Thoracic aorta (tissue), 2 donors: ENCODE measurements at regions not wholly inside any gene's neighbourhood (a gene's known extent, or its start where the extent isn't known, plus 50 kb on each side); places are given as distances from the start of the nearest gene placed in this dataset.

Source experiments
- ATAC-seq: fragments of 150-250 bp; one replicate; pipeline ENCODE4 v1.8.0; 2017; ENCODE audit warnings: low read depth; ENCODE audit not compliant: insufficient number of reproducible peaks, low FRiP score
- DNase-seq: peaks from one replicate; pipeline ENCODE4 v3.0.0-alpha.2; 2020; ENCODE audit warnings: low spot score
- H3K27ac ChIP-seq, 2 donors: fragments of 200-600 bp; sonication (generic); 1 replicate in 1 of 2; 2 replicates in 1 of 2; pipeline ENCODE4 v1.5.1; 2016; ENCODE audit warnings: mild to moderate bottlenecking in 2 of 2, moderate library complexity in 2 of 2
- H3K27me3 ChIP-seq: fragments of 200-600 bp; sonication (generic); replicated peaks from 2 replicates; pipeline ENCODE4 v1.6.0; 2016; ENCODE audit warnings: mild to moderate bottlenecking; ENCODE audit not compliant: insufficient read depth
- H3K36me3 ChIP-seq: fragments of 200-600 bp; sonication (generic); one replicate; pipeline ENCODE4 v1.5.1; 2016
- H3K4me1 ChIP-seq, 2 donors: fragments of 200-600 bp; sonication (generic); 1 replicate in 1 of 2; 2 replicates in 1 of 2; pipeline versions ENCODE4 v1.5.1 to v1.6.0; 2016; ENCODE audit warnings: low read depth in 2 of 2, mild to moderate bottlenecking in 1 of 2; ENCODE audit not compliant: control insufficient read depth in 1 of 2
- H3K4me3 ChIP-seq: fragments of 200-600 bp; sonication (generic); 2 replicates; pipeline ENCODE4 v1.5.1; 2016; ENCODE audit warnings: mild to moderate bottlenecking
- H3K9me3 ChIP-seq: fragments of 200-600 bp; sonication (generic); 2 replicates; pipeline ENCODE4 v1.5.1; 2016
- TF ChIP-seq, protein P1 (sequence below): fragments of 200-600 bp; sonication (generic); IDR thresholded peaks from one replicate; pipeline ENCODE4 v1.5.1; 2019; ENCODE audit warnings: antibody characterized with exemption

GRCh38 chr5:34475249-34475966 lies 180.7 kb upstream of the RAI14 start:
- ATAC-seq (no peak), DNase-seq (no peak)
- Histone ChIP-seq H3K27ac (no peak overlapping the region), H3K4me3 (no peak overlapping the region), H3K9me3 (no peaks in the 10 kb centered on the region), H3K4me1 (peaks cover 0 to 6% of the 10 kb centered on the region in 2 donors), H3K27me3 (no peaks in the 10 kb centered on the region), H3K36me3 (no peaks in the 10 kb centered on the region)
- TF ChIP-seq, protein P1, sequence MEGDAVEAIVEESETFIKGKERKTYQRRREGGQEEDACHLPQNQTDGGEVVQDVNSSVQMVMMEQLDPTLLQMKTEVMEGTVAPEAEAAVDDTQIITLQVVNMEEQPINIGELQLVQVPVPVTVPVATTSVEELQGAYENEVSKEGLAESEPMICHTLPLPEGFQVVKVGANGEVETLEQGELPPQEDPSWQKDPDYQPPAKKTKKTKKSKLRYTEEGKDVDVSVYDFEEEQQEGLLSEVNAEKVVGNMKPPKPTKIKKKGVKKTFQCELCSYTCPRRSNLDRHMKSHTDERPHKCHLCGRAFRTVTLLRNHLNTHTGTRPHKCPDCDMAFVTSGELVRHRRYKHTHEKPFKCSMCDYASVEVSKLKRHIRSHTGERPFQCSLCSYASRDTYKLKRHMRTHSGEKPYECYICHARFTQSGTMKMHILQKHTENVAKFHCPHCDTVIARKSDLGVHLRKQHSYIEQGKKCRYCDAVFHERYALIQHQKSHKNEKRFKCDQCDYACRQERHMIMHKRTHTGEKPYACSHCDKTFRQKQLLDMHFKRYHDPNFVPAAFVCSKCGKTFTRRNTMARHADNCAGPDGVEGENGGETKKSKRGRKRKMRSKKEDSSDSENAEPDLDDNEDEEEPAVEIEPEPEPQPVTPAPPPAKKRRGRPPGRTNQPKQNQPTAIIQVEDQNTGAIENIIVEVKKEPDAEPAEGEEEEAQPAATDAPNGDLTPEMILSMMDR = no peak

GRCh38 chr5:34476941-34477565 lies 179.1 kb upstream of the RAI14 start:
- Histone ChIP-seq H3K27ac (no peak overlapping the region), H3K36me3 (no peaks in the 10 kb centered on the region), H3K4me1 (peaks cover 0 to 6% of the 10 kb centered on the region in 2 donors), H3K4me3 (no peak overlapping the region), H3K27me3 (no peaks in the 10 kb centered on the region), H3K9me3 (no peaks in the 10 kb centered on the region)
- DNase-seq (no peak), ATAC-seq (no peak)
- TF ChIP-seq, protein P1 = no peak

DNA sequence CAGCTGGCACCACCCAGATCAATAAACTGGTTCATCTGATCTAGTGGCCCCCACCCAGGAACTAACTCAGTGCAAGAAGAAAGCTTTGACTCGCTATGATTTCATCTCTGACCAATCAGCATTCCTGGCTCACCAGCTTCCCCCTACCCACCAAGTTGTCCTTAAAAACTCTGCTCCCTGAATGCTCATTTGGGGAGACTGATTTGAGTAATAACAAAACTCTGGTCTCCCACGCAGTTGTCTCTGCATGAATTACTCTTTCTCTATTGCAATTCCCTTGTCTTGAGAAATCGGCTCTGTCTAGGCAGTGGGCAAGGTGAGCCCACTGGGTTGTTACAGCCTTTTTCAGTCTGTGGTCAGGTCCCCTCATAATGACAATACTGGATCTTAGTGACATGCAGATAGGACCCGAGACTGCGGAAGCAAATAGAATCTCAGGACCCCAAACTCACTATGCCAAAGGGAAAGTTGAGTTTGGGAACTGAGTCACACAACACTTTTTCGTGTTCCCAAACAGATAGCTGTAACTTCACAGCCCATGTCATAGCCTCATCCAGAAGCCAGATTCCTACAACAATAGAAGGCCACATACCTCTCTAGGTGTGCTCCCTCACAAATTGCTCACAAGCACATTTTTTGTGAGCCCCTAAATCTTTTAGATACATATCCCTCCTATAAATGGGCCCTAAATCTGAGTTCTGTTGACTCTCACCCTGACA lies 175.2 kb upstream of the RAI14 start:
- no peak overlapping the region for H3K27ac ChIP-seq
- ATAC-seq (no peak), DNase-seq (no peak)
- H3K36me3 ChIP-seq = no peaks in the 10 kb centered on the region
- no peaks in the 10 kb centered on the region for H3K9me3 ChIP-seq
- H3K4me1 ChIP-seq = peaks cover 0 to 4% of the 10 kb centered on the region in 2 donors
- H3K4me3 ChIP-seq = no peak overlapping the region
- TF ChIP-seq, protein P1 = no peak
- H3K27me3 ChIP-seq = no peaks in the 10 kb centered on the region

DNA sequence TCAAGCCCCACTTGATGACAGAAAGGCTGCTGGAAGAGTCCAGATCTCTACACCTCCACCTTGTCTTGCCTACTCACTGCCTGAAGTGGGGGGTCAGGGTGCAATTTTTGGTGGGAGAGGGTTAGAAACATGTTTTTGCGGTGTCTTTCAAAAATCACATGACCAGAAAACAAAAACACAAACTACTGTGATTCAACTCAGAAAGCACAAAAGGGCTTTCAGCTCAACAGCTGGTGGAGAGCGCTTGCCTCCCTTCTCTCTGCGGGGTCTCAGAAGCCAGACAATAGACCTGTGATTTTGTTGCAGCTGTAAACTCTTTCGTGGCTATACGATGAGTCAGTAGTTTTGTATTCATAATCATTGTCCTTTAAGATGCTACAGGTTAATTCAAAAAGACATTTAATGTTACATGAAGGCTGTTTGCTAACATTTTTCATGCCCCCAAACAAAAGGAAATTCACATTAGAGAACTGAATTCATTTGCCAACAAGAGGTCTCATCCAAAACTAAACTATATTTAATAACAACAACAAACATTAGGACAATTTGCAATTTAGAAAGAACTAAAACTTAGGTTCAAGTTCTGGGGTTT lies 172.6 kb upstream of the RAI14 start:
- Histone ChIP-seq H3K27ac (no peak overlapping the region), H3K4me3 (no peak overlapping the region), H3K9me3 (no peaks in the 10 kb centered on the region), H3K27me3 (no peaks in the 10 kb centered on the region), H3K36me3 (no peaks in the 10 kb centered on the region), H3K4me1 (peaks cover 8 to 24% of the 10 kb centered on the region in 2 donors)
- no peak for ATAC-seq
- TF ChIP-seq, protein P1 = no peak
- no peak for DNase-seq
